IPS DF 4.7 (cell line): ENCODE measurements at regions not wholly inside any gene's neighbourhood (a gene's known extent, or its start where the extent isn't known, plus 50 kb on each side); places are given as distances from the start of the nearest gene placed in this dataset.
"Not testable (repeated sequence)": the region's sequence is repeated elsewhere in the genome, so short reads cannot be mapped to it uniquely, and the experiment has no call there.

ENCODE experiments used
- DNase-seq: peaks from one replicate; pipeline ENCODE4 v3.0.0-alpha.2; 2013; ENCODE audit warnings: low spot score; ENCODE audit errors: extremely low read depth

DNA sequence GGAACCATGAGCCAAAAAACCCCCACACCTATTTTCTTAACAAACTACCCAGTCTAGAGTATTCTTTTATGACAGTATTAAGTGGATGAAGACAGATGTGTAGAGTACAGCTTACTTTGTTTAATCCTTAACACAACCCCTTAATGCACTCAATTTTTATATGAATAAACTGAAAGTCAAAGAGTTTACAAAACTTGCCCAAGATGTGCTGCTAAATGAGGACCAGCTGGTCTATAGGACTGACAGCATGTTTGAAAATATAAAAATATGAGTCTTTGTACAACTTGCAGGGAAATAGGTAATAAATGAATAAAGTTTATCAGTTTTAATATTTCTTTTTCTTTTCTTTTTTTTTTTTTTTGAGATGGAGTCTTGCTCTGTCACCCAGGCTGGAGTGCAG is 102.3 kb downstream of the ZFY start:
- DNase-seq: no peak

DNA sequence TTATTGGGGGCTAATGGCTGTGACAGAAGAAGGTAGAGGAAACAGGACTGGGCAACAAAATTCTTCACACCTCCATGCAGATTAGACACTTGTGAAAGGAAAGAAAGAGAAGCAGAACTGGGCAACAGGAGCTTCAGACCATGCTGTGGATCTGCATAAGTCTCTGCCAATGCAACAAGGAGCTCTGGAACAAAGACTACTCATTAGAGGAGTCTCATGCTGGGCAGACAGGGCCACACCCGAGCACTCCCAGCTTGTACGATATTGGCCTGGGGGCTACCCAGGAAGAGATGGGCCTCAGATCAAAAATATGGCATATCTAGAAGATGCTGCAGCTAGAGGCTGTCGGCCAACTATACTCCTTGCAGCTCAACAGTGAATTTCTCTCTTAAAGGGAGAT is 105.2 kb downstream of the ZFY start:
- no peak for DNase-seq

DNA sequence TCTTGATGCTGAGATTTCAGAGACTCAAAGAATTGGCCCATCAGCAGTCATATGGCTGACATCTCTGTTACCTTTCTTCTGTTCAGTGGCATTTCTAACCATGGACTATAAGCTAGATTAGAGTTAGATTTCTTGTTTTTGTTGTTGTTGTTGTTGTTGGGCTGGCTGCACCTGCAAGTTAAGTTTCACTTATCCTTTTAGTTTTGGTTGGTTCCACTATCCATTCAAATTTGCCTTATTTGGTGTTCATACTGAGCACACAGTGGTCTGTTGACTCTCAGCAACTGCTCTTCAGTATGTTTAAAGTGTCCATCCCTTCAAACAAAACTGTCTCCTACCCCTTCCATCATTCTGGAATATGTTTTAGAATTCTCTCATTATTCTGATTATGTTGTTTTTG is 106.8 kb downstream of the ZFY start:
- DNase-seq: no peak

DNA sequence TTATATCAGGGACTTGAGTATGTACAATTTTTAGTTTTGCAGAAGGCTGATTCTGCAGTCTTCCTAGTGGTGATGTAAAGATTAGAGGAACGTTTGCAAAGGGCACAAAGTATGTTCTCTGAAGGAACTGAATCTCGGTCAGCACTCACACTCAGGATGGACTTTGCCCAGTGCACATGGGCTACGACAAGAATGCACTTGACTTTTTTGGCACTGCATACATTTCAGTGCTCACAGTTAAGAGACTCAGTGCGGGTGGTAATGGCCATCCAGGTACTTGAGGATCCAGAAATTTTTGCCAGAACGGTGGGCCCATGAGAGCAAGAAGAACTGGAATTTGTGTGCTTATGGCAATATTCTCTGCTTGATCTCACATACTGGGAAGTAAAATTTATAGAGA is 107.7 kb downstream of the ZFY start:
- no peak for DNase-seq

DNA sequence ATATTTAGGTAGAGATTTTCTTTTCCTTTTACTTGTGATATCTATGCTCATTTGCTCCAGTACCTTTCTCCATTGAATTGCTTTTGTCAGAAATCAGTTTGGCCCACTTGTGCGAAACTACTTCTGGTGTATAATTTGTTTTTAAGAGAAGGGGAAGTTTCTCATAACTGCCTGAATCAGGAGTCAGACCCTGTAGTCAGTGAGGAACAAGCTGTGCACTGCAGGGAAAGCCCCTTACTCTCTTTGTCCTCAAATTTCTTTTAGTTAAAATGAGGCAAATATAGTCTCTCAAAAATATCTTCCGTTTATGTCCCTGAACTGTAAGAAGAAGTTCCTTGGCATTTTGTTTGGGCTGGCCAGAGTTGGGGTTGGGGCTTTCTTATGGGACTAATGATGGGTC is 109.9 kb downstream of the ZFY start:
- DNase-seq: no peak

DNA sequence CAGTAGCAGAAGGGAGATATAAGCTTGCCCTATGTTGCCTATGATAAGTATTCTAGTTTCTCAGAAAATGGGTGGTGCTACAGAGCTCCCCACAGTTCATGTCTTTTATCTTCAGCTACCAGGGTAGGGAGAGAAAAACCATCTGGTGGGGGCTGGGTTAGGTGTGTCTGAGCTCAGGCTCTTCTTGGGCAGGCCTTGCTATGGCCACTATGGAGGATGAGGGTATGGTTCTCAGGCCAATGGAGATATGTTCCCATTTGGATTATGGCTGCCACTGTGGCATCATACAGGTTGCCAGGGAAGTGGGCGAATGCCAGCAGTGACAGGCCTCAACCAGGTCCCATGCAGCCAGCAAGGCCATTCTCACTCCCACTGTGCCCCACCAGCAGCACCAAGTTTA is 120.3 kb downstream of the ZFY start:
- not testable (repeated sequence) for DNase-seq

DNA sequence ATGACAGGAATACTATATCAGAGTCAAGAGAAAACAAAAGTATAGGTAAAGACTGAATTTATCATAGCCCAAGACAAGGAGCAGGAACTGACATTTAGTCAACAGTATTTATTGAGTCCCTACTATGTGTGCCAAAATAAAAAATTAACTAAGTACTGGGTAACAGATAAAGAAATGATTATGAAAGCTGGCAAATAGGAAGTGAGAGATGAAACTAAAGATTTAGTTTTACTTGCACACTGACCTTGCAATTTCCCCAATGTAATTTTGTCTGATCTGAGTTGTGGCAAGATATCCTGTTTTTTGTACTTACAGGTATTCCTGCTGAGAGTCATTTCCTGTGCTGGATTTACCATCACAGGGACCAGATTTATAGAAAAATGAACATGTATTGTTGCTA is 123.2 kb downstream of the ZFY start:
- not testable (repeated sequence) for DNase-seq

DNA sequence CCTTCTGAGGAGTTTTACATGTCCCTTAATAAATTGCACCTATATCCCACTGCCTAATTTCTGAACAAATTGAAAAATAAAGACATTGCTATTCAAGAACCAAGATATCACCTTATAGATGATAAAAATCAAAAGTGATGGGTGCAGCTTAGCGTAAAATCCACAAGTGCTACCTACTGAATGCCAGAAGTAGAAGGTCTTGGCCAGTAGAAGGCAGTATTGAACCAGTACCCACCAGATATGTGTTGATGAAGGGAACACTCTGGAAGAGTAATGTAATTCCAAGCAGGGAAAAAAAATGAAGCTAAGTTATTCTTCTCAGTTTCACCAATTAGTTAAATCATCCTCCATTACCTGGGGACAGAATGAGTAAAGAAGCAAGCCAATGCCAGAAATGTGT is 125.5 kb downstream of the ZFY start:
- peak; percentile 11 for DNase-seq

DNA sequence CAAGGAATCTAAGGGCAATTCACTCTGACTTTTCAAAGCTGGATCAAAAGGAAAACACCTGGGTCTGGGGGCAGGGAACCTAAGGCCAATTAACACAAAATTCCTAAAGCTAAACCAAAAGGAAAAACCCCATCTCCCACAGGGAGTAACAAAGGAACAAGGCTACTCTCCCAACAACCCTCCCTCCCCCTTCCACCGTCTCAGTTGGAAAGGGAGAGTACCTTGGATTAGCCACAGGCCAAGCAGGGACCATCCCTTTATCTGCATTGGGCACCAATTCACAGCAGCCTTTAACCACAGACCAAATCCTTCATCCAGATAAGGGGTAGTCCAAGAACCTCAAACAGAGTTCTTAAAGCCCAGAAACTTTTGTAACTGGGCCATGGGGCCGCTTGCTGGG is 153.0 kb downstream of the ZFY start:
- peak; percentile 33 for DNase-seq

DNA sequence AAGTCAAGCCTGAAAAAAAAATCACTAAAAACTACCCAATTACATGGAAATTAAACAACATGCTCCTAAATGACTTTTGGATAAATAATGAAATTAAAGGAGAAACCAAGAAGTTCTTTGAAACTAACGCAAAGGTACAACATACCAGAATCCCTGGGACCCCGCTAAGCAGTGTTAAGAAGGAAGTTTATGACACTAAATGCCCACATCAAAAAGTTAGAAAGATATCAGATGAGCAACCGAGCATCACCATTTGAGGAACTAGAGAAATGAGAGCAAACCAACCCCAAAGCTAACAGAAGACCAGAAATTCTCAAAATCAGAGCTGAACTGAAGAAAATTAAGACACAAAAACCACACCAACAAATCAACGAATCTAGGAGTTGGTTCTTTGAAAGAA is 173.5 kb downstream of the ZFY start:
- not testable (repeated sequence) for DNase-seq

DNA sequence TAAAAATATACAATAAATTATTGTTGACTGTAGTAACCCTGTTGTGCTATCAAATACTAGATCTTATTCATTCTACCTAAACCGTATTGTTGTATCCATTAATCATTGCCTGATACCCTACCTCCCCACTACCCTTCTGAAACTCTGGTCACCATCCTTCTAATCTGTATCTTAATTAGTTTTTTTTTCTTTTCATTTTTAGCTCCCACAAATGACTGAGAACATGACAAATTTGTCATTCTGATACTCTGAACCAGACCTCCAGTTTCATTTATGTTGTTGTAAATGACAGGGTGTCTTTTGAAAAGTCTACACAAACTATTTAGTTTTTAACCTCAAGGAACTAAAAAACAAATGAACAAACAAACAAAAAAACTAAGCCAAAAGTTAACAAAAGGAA is 185.1 kb downstream of the ZFY start:
- DNase-seq: not testable (repeated sequence)

DNA sequence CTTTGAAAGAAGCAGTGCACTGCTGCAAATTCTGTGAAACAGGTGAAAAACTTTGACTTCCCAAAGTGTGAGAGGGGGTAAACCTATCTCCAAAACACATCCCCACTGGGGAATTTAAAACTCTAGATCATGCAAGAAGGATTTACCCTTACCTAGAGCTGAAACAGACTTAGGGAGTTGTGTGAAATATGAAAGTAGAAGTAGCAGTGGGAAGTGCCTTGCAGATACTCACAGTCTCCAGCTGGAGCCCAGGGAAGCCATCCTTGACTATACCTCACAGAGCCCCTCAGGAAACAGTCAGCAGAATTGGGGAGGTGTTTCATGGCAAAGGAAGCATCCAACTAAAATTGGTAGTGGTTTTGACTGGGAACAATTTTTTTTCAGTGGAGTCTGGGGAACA is 185.5 kb downstream of the ZFY start:
- DNase-seq: not testable (repeated sequence)

DNA sequence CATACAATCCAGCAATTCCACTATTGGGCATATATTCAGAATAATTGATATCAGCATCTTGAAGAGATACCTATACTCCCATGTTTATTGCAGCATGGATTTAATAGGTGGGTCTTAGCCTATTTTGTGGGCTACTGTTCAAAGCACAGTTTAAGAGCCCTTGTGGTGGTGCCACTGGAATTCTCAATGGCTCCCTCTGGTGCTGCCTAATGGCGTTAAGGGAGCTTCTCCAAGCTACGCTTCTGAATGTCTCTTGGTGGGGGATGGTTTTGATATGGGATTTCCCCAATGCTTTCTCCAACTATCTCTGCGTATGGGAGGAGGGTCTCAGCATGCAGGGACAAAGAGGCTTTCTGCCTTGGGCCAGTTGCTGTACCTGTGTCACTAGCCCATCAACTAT is 188.3 kb downstream of the ZFY start:
- DNase-seq: peak; percentile 0

DNA sequence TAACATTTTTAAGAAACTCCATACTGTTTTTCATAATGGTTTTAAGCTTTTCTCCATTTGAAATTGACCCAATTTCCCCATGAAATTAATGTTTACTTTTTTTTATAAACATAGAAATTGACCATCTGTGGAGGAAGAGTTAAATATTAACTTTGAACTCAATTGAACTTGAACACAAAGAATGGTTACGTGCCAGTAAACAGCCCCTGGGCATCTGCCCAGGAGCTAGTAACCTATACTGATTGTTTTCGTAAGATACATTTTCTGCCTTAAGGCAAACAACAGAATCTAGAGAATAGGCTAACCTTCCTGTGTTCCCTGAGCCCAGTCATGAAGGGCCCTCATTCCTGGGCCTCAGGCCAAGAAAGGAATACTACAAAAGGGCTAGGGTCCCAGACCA is 235.9 kb downstream of the ZFY start:
- not testable (repeated sequence) for DNase-seq

DNA sequence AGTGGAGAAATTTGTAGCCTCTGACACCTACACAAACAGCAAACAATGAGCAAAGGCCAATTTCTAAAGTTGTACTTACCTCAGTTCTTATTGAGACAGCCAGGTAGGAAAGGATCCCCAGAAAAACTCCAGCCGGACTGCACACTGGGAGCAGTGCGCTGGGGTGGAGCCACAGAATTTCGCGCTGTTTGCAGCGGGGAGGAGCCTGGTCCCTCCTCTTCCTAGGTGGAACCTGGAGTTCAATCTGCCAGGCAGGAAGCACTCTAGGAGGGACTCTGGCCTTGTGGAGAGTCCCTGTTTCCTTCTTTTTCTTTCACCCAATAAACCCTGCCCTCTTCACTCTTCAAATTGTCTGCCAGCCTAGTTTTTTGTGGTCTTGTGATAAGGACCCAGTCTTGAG is 259.9 kb downstream of the ZFY start:
- not testable (repeated sequence) for DNase-seq

DNA sequence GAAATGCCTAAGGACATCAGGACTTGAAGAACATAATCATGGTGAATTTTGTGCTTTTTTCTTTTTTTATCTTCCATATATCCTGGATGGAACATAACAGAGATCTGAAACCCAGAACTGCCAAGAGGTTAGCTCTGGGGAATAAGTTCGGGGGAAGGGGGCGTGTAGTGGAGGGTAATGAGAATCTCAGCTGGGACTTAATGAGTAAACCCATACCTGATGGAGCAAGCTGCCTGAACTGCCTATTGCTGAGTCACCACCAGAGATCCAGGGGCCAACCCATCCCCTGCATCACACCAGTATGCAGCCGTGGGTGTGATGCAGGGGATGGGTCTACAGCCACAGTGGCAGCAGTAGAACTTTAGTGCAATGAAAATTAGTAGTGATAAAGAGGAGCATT is 267.1 kb downstream of the ZFY start:
- DNase-seq: not testable (repeated sequence)

DNA sequence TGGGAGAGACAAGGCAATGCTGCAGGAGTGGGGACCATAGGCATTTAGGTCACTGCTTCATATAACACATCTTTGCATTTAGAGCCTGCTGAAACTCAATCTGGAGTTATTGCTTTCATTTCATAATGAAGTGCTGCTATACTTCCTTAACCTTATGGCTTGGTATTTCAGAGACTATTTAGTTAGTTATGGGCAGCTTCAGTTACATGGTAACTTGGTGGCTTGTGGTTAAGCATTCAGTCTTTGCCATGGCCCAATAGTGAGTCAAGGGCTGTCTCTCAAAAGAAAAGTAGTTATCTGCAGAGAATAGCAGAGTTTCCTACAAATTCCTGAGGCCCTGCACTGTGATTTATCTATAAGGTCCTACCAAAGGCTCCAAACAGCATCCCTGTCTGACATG is 271.6 kb downstream of the ZFY start:
- DNase-seq: not testable (repeated sequence)

DNA sequence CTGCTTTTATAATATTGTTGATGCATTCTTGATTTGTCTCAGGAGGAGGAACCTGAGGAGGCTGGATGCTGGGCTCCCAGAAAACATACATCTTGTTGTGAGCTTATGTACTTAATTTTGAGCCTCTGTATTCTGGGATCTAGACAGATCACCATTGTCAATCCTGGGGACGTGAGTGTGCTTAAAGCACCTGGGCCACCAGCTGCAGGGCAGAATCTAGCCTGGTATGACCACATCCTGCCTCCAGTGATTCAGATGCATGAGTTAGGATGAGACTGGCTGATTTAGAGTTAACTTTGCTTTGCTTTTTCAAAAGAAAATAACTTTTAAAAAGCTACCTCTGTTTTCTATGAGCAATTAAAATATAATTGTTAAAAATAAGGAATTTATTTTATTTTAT is 278.0 kb downstream of the ZFY start:
- DNase-seq: not testable (repeated sequence)

DNA sequence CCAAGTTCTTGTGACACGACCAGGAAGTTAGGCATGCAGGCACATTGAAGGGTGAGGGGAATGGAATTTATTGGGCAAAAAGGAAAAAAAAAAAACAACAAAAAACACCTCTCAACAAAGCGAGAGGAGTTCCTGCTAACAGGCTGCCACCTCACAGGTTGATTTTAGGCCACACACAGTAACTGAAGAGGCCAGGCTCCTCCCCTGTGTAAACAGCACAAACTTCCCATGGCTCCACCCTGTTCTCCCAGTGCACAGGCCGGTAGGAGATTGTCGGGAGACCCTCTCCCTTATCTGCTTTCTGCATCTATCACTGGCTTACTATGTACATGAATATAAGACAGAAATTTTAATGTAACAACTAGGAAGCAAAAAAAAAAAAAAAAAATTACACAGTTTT is 283.0 kb downstream of the ZFY start:
- not testable (repeated sequence) for DNase-seq

DNA sequence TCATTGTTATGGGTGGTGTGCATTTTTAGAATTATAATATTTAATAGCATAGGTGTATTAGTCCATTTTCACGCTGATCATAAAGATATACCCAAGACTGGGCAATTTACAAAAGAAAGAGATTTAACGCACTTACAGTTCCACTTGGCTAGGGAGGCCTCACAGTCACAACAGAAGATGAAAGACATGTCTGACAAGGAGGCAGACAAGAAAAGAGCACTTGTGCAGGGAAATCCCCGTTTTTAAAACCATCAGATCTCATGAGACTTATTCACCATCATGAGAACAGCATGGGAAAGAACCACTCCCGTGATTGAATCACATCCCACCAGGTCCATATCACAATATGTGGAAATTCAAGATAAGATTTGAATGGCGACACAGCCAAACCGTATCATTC is 283.4 kb downstream of the ZFY start:
- DNase-seq: not testable (repeated sequence)

DNA sequence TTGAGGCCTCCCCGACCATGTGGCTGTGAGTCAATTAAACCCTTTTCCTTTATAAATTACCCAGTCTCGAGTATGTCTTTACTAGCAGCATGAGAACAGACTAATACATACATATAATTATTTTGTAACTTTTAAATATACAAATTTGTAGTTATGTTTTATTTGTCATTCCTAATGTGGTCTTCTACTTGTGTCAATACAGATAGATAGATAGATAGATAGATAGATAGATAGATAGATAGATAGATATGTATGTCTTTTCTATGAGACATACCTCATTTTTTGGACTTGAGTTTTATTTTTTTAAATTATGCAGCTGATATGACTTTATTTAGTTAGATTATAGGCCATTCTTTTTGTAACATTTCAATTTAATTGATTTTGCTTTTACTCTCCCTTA is 316.0 kb upstream of the TGIF2LY start:
- not testable (repeated sequence) for DNase-seq

DNA sequence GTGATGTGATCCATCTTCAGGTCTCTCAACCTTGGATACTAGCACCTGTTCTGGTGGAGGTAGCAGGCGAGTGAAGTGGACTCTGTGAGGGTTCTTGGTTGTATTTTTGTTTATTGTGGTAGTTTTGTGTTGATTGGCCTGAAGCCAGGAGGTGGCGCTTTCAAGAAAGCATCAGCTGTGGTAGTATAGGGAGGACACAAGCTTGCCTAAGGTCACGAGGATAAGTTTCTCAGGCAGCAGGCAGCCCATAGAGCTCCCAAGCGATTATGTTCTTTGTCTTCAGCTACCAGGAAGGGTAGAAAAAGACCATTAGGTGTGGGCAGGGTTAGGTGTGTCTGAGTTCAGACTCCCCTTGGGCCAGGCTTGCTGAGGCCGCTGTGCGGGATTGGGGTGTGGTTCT is 290.8 kb upstream of the TGIF2LY start:
- not testable (repeated sequence) for DNase-seq

DNA sequence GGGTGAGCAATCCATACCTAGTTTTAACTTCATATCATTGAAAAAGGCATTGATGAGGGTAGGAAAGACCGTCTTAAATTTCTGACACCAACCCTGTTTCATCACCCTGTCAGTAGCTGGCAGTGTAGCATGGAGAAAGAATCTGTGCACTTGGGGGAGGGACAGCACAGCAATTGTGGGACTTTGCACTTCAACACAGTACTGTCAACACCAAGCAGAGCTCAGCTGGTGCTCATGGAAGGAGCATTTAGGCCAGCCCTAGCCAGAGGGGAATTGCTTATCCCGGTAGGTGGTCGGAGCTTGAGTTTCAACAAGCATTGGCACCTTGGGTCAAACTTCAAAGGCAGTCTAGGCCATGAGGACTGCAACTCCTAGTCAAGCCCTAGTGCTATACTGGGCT is 281.6 kb upstream of the TGIF2LY start:
- DNase-seq: not testable (repeated sequence)

DNA sequence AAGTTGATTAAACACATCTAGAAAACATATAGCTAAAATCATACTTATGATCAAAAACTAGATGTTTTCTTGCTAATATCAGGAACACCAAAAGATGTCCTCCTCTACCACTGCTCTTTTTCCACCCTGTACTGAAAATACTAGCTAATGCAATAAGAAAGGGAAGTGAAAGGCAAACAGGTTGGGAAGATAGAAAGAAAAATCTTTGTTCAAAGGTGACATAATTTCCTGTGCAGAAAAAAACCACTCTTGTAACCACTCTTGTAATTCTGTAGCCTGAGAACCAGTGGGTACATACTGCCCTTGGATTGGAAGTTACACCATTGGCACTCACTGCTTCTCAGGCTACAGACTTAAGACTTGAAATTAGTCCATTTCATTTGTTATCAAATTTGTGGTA is 258.9 kb upstream of the TGIF2LY start:
- DNase-seq: not testable (repeated sequence)
